Left kidney (tissue), 1 donor: ENCODE measurements at regions not wholly inside any gene's neighbourhood (a gene's known extent, or its start where the extent isn't known, plus 50 kb on each side); places are given as distances from the start of the nearest gene placed in this dataset.

Experiments used
- DNase-seq: peaks from one replicate; pipeline ENCODE4 v3.0.0-alpha.2; 2013

- no peak for DNase-seq
These were observed 266.6 kb downstream of the POLR1F start for GRCh38 chr7:19442016-19442785.

GRCh38 chr7:19439517-19439916 lies 269.3 kb downstream of the POLR1F start:
- no peak for DNase-seq

- DNase-seq: no peak
These were observed 271.4 kb downstream of the POLR1F start for GRCh38 chr7:19437446-19437845.

- DNase-seq: no peak
These were observed 280.9 kb downstream of the POLR1F start for GRCh38 chr7:19427944-19428343.

GRCh38 chr7:19421861-19422260 lies 276.6 kb upstream of the FERD3L start:
- no peak for DNase-seq

GRCh38 chr7:19417231-19417630 lies 272.0 kb upstream of the FERD3L start:
- no peak for DNase-seq

GRCh38 chr7:19415123-19415522 lies 269.9 kb upstream of the FERD3L start:
- DNase-seq: no peak

- DNase-seq: no peak
These were observed 268.3 kb upstream of the FERD3L start for GRCh38 chr7:19413443-19413965.

- no peak for DNase-seq
These were observed 265.5 kb upstream of the FERD3L start for GRCh38 chr7:19410691-19411090.

GRCh38 chr7:19410106-19410505 lies 264.9 kb upstream of the FERD3L start:
- no peak for DNase-seq

GRCh38 chr7:19408706-19409220 lies 263.5 kb upstream of the FERD3L start:
- DNase-seq: no peak

- DNase-seq: no peak
These were observed 262.0 kb upstream of the FERD3L start for GRCh38 chr7:19407270-19407669.

- no peak for DNase-seq
These were observed 260.3 kb upstream of the FERD3L start for GRCh38 chr7:19405541-19405940.

GRCh38 chr7:19404912-19405329 lies 259.7 kb upstream of the FERD3L start:
- DNase-seq: no peak

- DNase-seq: no peak
These were observed 258.5 kb upstream of the FERD3L start for GRCh38 chr7:19403691-19404090.

- DNase-seq: no peak
These were observed 256.2 kb upstream of the FERD3L start for GRCh38 chr7:19401461-19401860.

GRCh38 chr7:19400758-19401254 lies 255.6 kb upstream of the FERD3L start:
- no peak for DNase-seq

- no peak for DNase-seq
These were observed 252.7 kb upstream of the FERD3L start for GRCh38 chr7:19397911-19398310.

GRCh38 chr7:19392246-19392645 lies 247.0 kb upstream of the FERD3L start:
- DNase-seq: no peak

GRCh38 chr7:19390795-19391194 lies 245.6 kb upstream of the FERD3L start:
- DNase-seq: no peak

- no peak for DNase-seq
These were observed 236.1 kb upstream of the FERD3L start for GRCh38 chr7:19381321-19381720.

GRCh38 chr7:19378345-19378714 lies 233.1 kb upstream of the FERD3L start:
- DNase-seq: no peak

GRCh38 chr7:19377611-19378344 lies 232.6 kb upstream of the FERD3L start:
- peak; percentile 45 for DNase-seq
